GM18507 (cell line): ENCODE measurements at regions not wholly inside any gene's neighbourhood (a gene's known extent, or its start where the extent isn't known, plus 50 kb on each side); places are given as distances from the start of the nearest gene placed in this dataset.

Source experiments
- DNase-seq: peaks from one replicate; pipeline ENCODE4 v3.0.0; 2011; ENCODE audit warnings: low read depth; ENCODE audit not compliant: insufficient read length; ENCODE audit errors: extremely low spot score
- FAIRE-seq: peaks from 2 replicates; lab custom pipeline; 2011; peaks lifted over from hg19 to GRCh38; lab: Jason Lieb, UNC

DNA sequence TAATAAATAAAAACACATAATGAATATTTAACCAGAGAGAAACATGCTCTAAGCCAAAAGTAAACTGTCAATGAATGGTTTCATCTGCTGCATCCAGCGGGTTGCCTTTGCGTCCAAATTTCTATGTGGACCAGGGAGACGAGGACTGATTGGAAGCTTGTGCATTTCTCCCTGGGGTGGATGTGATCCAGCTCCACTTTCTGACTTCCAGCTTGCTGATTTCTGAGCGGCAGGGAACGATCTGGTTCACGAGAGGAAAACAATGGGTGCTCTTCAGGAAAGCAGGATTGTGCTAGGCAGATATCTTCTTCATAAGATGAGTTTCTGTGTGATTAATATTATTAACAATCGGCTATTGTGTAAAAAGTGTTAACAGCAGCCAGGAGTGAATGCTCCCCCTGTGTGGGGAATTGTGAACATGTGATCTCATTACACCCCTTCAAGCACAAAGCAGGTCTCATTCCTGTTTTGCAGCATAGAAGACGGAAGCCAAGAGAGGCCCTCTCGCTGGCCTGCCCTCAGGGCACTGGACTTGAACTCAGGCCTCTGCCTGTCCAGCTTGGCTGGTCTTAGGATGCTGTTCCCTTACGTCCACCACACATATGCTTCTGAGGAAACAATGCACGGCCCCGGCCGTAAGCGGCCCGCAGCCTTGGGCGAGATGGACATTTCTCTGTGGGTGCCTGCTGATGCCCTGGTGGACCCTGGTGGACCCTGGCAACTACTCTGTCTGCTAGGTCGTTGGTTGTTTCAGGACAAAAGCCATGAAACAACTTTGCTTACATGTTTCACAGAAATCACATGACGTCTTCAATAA, 183.4 kb upstream of the C1orf174 start:
- DNase-seq (no peak), FAIRE-seq (no peak)

DNA sequence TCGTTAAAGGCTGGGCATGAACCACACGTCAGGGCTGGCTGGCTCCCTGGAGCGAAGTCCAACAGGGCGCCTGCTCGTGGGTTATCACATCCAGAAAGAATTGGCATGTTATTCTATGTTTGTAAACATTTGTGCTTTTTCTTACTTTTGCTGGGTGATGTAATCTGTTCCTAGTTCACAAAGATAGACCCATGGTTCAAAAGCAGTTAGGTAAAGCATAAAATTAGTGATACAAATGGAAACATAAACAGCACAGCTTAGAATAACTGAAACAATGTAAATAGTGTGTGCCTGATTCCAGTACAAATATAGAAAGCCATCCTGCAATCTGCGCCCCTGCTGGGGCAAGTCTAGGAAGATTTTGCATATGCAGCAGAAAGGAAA, 184.0 kb upstream of the C1orf174 start:
- FAIRE-seq = no peak

DNA sequence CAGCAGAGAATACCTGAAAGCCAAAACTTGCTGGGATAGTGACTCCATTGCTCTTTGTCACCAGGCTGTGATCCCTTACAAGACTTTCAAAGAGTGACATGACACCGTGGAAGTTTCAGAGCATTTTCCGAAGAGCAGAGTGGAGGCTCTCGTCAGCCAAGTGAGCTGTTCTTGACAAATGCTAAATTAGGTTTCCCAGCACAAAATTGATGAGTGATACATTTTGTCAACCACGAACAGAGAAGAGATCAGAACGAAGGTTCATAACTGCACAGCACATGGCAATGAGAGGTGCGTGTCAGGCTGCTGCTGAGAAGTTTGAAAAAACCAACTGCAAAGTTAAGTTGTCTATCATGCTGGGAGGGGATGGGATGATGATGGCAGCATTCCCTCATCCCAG, 184.4 kb upstream of the C1orf174 start:
- FAIRE-seq (no peak), DNase-seq (no peak)

More for the DNA sequence above, 184.0 kb upstream of the C1orf174 start:
- no peak for DNase-seq

DNA sequence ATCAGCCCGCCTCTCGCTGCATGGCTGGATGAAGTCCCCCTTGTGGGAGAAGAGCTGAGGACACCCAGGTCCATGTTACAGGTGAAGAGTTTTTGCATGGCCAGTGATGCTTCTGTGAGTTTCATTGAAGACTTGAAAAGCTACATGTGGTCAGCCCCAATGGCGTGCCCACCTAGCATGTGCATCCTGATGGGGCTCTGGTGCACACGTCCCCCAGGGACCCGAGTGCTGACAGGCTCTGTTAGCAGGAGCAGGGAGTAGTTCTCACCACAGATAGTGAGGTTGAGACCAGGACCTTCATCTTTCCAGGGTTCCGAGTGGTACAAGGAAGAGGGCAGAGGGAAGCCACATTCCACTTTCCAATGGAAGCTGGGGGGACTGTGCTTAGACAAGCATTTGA, 184.8 kb upstream of the C1orf174 start:
- FAIRE-seq (no peak), DNase-seq (no peak)

DNA sequence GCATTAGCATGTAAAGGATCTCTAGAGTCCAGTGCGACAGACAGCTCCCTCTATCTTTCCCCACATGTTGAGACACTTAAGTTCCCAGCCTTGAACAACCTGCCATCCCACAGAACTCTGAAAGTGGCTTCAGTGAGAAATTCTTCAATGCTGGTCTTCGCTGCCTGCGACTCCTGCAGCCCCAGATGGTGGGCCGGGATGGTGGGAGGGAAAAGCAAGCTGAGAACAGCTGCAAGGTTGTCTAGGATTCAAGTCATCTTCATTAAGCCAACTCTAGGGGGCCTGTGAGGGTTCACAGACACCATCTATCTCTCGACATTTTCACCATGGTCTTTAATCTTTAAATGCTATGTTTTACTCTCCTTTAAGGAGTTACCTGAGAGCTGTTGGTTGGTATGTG, 185.5 kb upstream of the C1orf174 start:
- DNase-seq = no peak

DNA sequence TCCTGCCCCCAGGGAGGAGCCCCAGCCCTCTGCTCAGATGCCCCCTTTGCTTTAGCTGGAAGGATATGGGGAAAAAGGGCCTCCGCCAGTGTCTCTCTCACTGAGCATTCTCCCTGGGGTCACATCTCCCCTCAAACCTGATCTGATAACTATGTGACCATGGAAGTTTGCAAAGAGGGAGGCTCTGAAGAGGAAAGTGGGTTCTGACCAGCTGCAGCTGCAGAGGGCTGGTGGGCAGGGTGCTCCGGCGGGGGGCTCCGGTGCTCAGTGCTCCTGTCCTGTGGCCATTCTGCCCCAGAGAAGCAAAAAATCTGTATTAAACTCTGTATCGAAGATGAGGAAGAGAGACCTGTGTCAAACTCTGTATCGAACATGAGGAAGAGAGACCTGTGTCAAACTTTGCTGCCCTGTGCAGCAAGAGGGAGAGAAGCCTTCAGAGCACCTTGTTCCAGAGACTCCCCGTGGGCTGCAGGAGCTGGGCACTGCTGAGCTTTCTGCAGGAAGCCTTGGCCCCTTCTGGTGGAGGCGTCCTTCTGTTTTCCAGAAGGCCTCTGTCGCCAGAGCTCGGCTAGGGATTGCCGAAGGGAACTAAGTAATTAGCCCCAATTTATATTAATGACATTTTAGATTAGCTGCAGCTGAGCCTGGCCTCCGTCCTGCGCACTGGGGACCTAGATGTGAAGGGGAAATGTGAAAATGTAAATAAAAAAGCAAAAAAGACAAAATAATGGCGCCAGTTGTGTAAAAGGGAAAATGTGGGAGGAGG, 186.2 kb upstream of the C1orf174 start:
- FAIRE-seq (no peak), DNase-seq (no peak)

More for the DNA sequence above, 185.5 kb upstream of the C1orf174 start:
- no peak for FAIRE-seq

DNA sequence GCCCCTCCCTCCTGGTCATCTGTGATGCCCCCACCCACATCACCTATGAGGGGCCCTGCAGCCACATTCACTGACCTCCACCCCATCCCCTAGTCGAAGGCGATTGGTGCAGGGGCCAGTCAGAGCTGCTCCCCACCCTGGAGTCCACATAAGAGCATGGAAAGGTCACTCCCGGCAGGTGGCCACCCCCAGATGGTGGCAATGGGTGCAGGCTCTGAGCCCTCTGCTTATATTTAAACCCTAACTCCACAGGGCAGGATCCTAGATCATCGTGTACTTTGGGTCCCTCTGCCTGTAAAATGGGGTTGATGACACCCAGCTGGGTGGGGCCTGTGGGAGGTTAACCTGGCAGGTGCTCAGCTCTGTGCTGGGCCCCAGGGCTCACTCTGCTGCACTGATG, 186.8 kb upstream of the C1orf174 start:
- no peak for DNase-seq

DNA sequence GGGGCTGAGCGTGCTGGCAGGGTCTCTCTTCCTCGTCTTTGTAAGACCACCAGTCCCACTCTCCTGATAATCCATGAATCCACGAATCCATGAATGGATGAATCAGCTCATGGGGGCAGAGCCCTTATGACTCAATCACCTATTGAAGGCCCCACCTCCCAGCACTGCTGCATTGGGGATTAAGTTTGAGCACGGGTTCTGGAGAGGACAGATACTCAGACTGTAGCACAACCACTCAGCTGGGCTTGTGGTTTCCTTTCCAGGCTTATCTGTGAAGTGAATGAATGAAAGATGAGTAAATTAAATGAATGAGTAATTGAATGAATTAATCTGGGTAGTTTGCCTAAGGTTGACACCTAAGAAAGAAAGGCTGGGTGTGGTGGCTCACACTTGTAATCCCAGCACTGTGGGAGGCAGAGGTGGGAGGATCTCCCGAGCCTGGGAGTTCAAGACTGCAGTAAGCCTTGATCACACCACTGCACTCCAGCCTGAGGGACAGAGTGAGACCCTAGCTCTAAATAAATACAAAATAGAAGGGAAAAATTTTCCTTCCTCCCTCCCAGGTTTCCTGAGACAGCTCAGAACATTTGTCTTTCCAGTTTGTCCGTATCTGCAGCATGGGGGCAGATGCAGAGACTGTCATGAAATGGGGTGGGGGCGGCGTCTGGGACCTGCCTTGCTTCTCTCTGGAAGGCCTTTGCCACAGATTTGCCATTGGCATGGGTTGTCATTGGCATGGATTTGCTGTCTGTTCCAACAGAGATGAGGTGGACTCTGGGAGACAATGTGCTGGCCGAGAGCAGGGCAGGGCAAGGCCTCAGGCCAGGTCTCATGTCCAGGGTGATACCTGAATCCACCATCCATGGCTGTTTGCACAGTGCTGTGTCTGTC, 187.7 kb upstream of the C1orf174 start:
- no peak for FAIRE-seq
- DNase-seq = no peak

More for the DNA sequence above, 186.8 kb upstream of the C1orf174 start:
- FAIRE-seq = no peak

DNA sequence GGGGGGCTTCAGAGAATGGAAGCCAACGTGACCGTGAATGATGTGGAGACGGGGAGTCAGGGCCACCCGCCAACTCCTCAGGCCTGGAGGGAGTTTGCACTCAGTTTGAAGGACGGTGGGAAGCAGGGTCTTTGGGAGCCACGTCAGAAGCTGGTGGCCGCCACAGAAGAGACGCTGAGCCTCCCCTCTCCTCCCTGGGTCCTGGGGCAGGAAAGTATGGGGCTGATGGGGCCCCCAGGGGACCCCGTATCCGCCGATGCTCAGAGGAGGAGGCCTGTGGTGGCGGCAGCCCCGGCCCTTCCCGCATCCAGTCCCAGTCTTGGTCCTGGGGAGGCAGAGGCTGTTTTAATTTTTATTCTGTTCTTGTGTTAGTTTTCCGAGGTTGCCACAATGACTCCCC, 188.6 kb upstream of the C1orf174 start:
- FAIRE-seq = no peak
- no peak for DNase-seq

DNA sequence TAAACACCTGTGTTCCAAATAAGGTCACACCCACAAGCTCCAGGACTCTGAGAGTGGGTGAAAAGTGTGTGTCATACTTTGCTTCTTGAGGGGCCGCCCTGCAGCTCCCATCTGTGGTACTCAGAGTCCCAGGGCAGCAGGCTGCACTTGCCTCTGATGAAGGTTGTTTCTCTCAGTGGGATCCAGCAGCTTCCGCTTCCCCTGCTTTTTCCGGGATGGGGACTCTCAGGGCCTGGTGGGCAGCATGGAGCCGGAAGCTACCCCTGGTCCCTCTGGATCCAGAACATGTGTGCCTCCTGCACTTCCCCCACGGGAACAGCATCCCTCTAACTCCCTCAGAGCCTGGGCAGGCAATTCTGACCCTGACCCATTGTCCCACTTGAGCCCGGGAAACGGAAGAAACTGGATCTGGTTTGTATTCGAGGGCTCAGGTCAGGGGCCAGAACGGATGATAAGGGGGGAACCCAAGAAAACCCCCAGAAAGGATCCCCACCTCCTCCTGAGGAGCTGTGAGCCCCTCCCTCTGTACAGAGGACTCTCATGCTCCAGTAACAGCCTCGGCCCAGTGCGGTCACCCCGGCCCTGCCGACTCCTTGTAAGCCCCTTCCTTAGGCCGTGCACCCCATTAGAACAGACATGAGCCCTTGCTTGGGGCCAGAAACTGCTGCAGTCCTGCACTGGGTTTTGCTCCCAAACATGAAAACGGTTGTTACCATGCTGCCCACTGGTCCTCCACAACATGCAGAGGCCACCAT, 189.5 kb upstream of the C1orf174 start:
- no peak for DNase-seq
- FAIRE-seq = no peak

DNA sequence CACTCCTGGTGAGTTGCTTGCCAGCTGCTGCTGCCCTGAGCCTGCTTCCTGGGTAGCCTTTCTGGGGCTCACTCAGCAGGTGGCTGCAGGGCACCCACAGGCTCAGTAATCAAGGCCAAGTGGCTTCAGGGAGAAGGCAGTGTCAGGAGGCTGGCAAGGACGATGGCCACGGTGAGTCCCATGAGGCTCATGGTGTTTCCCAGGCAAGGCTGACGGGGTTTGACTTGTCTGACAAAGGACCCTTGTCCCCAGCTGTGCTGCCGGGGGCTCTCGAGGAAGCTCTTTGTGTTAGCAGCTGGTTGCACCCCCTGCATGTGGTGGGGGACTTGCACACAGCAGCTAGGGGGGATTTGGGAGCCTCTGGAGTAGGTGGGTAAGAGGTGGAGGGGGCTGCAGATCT, 190.5 kb upstream of the C1orf174 start:
- FAIRE-seq (no peak), DNase-seq (no peak)

DNA sequence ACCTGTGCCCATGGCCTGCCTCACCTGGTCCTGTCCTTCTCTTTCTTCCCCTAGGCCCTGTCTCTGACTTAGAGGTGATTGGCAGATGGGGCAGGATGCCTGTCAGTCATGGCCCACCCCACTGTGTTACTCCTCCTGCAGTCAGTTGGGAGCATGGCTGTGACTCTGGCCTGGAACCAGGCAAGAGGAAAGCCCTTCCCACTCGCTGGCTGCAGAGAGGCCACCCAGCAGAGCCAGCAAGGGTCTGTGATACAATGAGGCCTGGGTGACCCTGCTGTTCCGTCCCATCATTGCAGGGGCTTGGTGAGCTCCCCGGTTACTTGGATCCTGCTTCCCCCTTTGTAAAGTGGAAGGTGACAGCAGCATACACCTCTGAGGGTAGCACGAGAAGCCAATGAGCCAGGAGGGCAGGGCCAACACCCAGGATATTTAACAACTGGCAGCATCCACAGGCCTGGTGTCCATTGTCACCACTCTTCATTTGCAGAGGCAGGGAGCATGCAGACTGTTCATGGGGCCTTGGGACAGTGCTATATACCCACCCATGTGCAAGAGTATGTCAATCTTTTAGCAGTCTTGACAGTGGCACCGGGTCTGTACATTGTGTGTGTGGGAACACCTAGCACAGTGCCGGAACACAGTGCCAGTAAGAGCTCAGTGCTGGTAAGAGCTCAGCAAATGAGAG, 191.0 kb upstream of the C1orf174 start:
- no peak for DNase-seq
- no peak for FAIRE-seq

DNA sequence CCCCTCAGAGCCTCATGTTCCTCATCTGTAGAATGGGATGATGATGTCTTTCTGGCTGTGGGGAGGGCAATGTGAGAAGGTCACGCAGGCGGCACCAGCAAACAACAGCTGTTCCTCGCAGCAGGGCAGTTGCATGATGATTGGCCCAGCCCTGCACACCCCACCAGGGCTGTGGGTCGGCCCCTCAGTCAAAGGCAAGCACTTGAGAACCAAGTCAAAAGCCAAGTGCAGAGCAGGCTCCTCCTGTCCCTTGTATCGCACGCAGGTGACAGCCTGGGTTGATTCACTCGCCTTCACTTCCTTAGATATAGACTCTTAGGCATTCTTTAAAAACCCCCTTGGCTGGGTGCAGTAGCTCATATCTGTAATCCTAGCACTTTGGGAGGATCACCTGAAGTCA, 191.9 kb upstream of the C1orf174 start:
- FAIRE-seq (no peak), DNase-seq (no peak)

DNA sequence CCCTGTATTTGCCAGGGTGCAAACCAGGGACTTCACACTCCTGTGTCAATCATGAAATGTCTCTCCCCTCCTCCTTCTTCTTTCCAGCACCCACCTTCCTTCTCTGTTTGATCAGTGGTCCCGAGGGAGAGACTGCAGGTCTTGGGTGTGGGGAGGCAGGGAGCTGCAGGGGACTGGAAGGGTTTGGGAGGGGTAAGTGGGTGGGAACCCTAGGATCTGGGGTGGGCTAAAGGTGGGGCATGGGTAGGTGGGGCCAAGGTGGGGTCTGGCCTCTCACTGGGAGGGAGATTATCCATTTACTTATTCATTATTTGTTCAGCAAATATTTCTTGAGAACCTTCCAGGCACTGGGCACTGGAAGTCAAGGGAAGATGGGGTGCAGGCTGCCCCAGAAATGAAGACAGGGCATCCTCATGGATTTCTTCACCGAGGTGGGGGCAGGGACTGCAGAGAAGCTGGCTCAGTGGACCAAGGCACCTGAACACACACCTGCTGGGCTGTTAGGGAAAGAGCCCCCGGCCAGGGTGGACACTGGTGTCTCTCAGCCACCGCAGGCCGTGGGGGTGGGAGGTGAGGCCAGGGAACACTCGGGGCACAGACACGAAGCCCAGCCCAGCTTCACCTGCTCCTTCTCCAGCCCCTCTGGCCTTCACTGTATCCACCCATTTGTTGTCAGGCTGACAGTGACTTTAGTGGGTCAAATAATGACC, 193.9 kb upstream of the C1orf174 start:
- FAIRE-seq (no peak), DNase-seq (no peak)

DNA sequence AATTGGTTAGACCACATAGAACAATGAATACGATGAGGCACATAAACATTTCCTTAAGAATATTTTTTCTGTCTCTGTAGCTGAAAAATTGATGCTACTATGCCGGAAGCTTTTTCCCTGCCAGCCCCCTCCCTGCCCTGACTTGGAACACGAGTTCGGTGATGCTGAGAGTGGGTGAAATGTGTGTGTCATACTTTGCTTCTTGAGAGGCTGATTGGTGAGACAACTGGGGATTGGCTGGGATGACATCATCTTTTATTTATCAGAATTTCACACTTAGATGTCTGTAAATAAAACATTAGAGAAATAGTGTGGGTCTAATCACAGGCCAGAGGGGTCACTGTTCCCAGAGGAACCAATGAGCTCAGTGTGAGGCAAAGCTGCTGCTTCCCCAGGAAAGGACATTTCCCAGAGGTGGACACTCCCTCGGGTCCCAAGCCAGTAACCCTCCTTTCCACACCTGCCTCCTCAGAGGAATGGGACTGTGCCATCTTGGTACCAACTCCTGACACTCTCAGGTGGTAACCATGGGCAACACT, 195.4 kb upstream of the C1orf174 start:
- DNase-seq (no peak), FAIRE-seq (no peak)

DNA sequence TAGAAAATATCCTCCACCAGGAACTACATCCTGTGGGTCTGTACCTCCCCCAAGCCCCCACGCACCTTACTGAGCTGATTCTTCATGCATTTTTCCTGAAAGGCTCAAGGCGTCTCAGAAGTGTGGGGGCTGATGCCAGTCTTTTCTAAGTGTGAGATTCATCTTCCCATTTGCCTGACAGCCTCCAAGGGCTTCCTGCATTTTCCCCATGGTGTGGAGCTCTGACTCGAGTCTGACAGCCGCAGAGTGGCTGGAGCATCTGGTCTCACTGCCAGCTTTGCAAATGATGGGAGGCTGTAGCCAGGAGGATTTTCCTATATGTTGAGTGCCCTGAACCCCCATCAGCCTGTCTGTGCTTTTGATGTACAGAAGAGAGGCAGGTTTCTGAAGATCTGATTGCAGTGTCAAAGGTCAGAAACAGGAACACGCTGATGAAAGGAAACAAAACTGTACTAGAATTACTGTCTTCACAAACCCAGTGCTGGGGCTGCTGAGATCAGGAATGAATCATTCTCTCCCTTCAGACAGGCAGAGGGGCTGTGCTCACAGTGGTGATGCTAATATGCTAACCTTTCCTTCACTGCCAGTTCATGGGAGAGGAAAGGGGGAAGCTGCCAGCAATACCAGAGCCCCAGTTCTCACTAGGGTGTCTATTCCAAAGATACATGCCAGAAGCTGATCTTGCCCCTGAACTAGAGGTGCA, 201.5 kb upstream of the C1orf174 start:
- no peak for FAIRE-seq
- DNase-seq = no peak

DNA sequence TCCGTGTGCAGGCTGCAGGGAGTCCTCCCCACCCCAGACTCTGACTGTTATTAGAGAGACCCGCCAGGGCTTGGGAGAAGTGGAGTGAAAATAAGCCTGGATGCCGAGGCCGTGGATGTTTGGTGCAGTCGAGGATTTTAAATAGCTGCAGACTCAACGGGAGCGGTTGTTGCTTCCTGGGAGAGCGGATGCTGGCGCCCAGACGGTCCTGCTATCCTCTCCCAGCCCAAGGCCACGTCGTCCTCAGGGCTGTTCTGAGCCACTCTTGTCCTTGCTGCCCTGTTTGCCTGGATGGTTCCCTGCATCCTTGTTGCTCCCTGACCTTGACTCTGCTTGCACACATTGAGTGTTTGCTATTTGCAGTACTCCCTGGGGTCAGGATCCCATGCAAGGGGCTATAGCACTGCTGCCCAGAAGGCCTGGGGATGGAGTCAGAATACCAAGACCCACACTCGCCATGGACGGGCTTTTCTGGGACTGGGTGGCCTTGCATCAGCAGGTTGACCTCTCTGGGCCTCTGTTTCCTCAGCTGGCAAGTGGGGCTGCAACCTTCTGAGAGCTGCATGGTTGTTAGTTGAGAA, 205.3 kb upstream of the C1orf174 start:
- no peak for DNase-seq
- no peak for FAIRE-seq
